ENCODE measurements at regions not wholly inside any gene's neighbourhood (a gene's known extent, or its start where the extent isn't known, plus 50 kb on each side); places are given as distances from the start of the nearest gene placed in this dataset.

DNA sequence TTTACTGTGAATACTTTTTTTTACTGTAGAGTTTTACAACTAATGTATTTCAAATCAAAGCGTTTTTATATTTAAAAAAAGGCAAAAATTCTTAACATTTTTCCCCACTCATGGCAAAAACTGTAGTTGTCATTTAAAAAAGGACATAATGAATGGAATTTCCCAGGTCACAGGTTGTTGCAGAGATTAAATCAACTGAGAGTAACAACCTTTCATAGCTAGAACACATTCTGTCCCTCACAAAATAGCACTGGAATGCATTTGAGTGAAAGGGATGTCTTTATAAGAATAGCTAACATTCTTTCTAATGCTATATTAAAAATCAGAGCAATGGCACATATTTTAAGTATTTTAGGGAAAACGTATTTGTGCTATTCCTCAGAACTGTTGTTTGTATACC, 1393.3 kb upstream of the ATXN8OS start:
- TF ChIP-seq, protein P1, sequence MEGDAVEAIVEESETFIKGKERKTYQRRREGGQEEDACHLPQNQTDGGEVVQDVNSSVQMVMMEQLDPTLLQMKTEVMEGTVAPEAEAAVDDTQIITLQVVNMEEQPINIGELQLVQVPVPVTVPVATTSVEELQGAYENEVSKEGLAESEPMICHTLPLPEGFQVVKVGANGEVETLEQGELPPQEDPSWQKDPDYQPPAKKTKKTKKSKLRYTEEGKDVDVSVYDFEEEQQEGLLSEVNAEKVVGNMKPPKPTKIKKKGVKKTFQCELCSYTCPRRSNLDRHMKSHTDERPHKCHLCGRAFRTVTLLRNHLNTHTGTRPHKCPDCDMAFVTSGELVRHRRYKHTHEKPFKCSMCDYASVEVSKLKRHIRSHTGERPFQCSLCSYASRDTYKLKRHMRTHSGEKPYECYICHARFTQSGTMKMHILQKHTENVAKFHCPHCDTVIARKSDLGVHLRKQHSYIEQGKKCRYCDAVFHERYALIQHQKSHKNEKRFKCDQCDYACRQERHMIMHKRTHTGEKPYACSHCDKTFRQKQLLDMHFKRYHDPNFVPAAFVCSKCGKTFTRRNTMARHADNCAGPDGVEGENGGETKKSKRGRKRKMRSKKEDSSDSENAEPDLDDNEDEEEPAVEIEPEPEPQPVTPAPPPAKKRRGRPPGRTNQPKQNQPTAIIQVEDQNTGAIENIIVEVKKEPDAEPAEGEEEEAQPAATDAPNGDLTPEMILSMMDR (IDR thresholded peaks at IDR 0.05): no peak
- TF ChIP-seq POLR2A (IDR thresholded peaks at IDR 0.05): no peak

Data from transverse colon (tissue), 3 donors.